Neuronal stem cell (in vitro differentiated cells): ENCODE measurements at regions not wholly inside any gene's neighbourhood (a gene's known extent, or its start where the extent isn't known, plus 50 kb on each side); places are given as distances from the start of the nearest gene placed in this dataset.
A peak's percentile ranks its signal among the peaks of the same experiment; 100 is the strongest.

Experiments
- DNase-seq: peaks from one replicate; pipeline ENCODE4 v3.0.0-alpha.2; 2013; ENCODE audit warnings: low spot score
- H2AFZ ChIP-seq: one replicate; pipeline ENCODE4 v1.6.1; 2013; ENCODE audit warnings: mild to moderate bottlenecking, low read length, inconsistent platforms
- H2AK5ac ChIP-seq: 2 replicates; pipeline ENCODE4 v1.6.1; 2013; ENCODE audit warnings: low read depth, mild to moderate bottlenecking, inconsistent platforms, low read length, moderate library complexity, mixed read lengths
- H2BK120ac ChIP-seq: 2 replicates; pipeline ENCODE4 v1.6.1; 2013; ENCODE audit warnings: low read depth, mild to moderate bottlenecking, inconsistent platforms, low read length, moderate library complexity, mixed read lengths
- H2BK12ac ChIP-seq: one replicate; pipeline ENCODE4 v1.6.1; 2013; ENCODE audit warnings: low read length, inconsistent platforms
- H2BK15ac ChIP-seq: 2 replicates; pipeline ENCODE4 v1.6.1; 2013; ENCODE audit warnings: mild to moderate bottlenecking, low read length, inconsistent platforms, mixed read lengths
- H2BK5ac ChIP-seq: one replicate; pipeline ENCODE4 v1.6.1; 2013; ENCODE audit warnings: inconsistent platforms, mild to moderate bottlenecking, low read length, moderate library complexity
- H3K14ac ChIP-seq: one replicate; pipeline ENCODE4 v1.6.1; 2013; ENCODE audit warnings: low read length, inconsistent platforms
- H3K18ac ChIP-seq: 2 replicates; pipeline ENCODE4 v1.6.1; 2013; ENCODE audit warnings: low read length, inconsistent platforms
- H3K23ac ChIP-seq: 2 replicates; pipeline ENCODE4 v1.6.1; 2013; ENCODE audit warnings: low read depth, mild to moderate bottlenecking, mixed read lengths, low read length, inconsistent platforms; ENCODE audit not compliant: poor library complexity
- H3K27ac ChIP-seq: replicated peaks from 3 replicates; pipeline ENCODE4 v1.5.1; 2013; ENCODE audit warnings: low read length, inconsistent platforms
- H3K27me3 ChIP-seq, 3 experiments: 2 replicates each; pipeline ENCODE4 v1.6.1; 2013; ENCODE audit warnings: low read length in 3 of 3, mild to moderate bottlenecking in 2 of 3, inconsistent platforms in 1 of 3, low read depth in 1 of 3, mixed read lengths in 1 of 3, moderate library complexity in 1 of 3; ENCODE audit not compliant: control insufficient read depth in 3 of 3, insufficient read depth in 3 of 3
- H3K36me3 ChIP-seq, 2 donors: replicated peaks in 1 of 2; 2 replicates each; pipeline ENCODE4 v1.6.1; 2013; ENCODE audit warnings: low read length in 2 of 2; ENCODE audit not compliant: control insufficient read depth in 2 of 2, insufficient read depth in 2 of 2
- H3K4ac ChIP-seq: 2 replicates; pipeline ENCODE4 v1.6.1; 2013; ENCODE audit warnings: inconsistent platforms, mild to moderate bottlenecking, low read length, moderate library complexity
- H3K4me1 ChIP-seq, 2 donors: 1 replicate in 1 of 2; 2 replicates in 1 of 2; pipeline ENCODE4 v1.6.1; 2013; ENCODE audit warnings: low read length in 2 of 2, low read depth in 1 of 2; ENCODE audit not compliant: control insufficient read depth in 2 of 2, insufficient read depth in 1 of 2
- H3K4me2 ChIP-seq: one replicate; pipeline ENCODE4 v1.6.1; 2013; ENCODE audit warnings: mild to moderate bottlenecking, low read length, inconsistent platforms; ENCODE audit not compliant: insufficient read depth, poor library complexity, severe bottlenecking
- H3K4me3 ChIP-seq, 2 donors: 2 replicates each; pipeline ENCODE4 v1.5.1; 2013; ENCODE audit warnings: low read length in 2 of 2, mild to moderate bottlenecking in 2 of 2, inconsistent platforms in 1 of 2, moderate library complexity in 1 of 2
- H3K79me1 ChIP-seq: one replicate; pipeline ENCODE4 v1.6.1; 2013; ENCODE audit warnings: low read depth, mild to moderate bottlenecking, inconsistent platforms, low read length, moderate library complexity
- H3K9ac ChIP-seq: one replicate; pipeline ENCODE4 v1.6.1; 2013; ENCODE audit warnings: mild to moderate bottlenecking, low read depth, low read length, inconsistent platforms; ENCODE audit not compliant: poor library complexity
- H3K9me3 ChIP-seq, 2 donors: replicated peaks in 1 of 2; 2 replicates each; pipeline versions ENCODE3 to v1.6.1; 2013; ENCODE audit warnings: low read length in 2 of 2, mild to moderate bottlenecking in 2 of 2, inconsistent platforms in 1 of 2, low read depth in 1 of 2, mixed read lengths in 1 of 2, moderate library complexity in 1 of 2; ENCODE audit not compliant: control insufficient read depth in 2 of 2, insufficient read depth in 1 of 2
- H4K8ac ChIP-seq: one replicate; pipeline ENCODE4 v1.6.1; 2013; ENCODE audit warnings: low read depth, mild to moderate bottlenecking, inconsistent platforms, low read length, moderate library complexity
- H4K91ac ChIP-seq: one replicate; pipeline ENCODE4 v1.6.1; 2013; ENCODE audit warnings: low read length, low read depth, mild to moderate bottlenecking, inconsistent platforms; ENCODE audit not compliant: poor library complexity
- WGBS, 2 donors: extraction: QIAGEN DNeasy Blood & Tissue Kit; methylation state at CpG; one replicate each; pipeline ENCODE4 v1.1.7; 2013; ENCODE audit warnings: missing lambda C conversion rate in 2 of 2, mixed read lengths in 1 of 2; ENCODE audit not compliant: insufficient read length in 2 of 2, insufficient replicate concordance in 1 of 2; ENCODE audit errors: extremely low coverage in 2 of 2; 5-methylcytosine and 5-hydroxymethylcytosine counted together

- H3K4me3 ChIP-seq: peak overlapping the region in 1 of 2 donors; percentile 66
- no peak overlapping the region for H3K9ac ChIP-seq
- no peak overlapping the region for H2AFZ ChIP-seq
- DNase-seq: no peak
- H4K91ac ChIP-seq: no peak overlapping the region
- H3K4ac ChIP-seq: no peak overlapping the region
- H4K8ac ChIP-seq: no peak overlapping the region
- no peak overlapping the region for H3K23ac ChIP-seq
- H3K4me2 ChIP-seq: no peak overlapping the region
- H3K4me1 ChIP-seq: peaks cover 9 to 19% of the 10 kb centered on the region in 2 donors
- peaks cover 0 to 3% of the 10 kb centered on the region in 2 donors for H3K9me3 ChIP-seq
- H3K27me3 ChIP-seq: no peaks in the 10 kb centered on the region
- peaks cover 2% of the 10 kb centered on the region for H3K79me1 ChIP-seq
- whole genome bisulfite sequencing, 2 donors: no CpG with 5 or more reads among the region's 2 CpGs
- H2BK120ac ChIP-seq: no peak overlapping the region
- no peak overlapping the region for H2BK5ac ChIP-seq
- no peak overlapping the region for H3K27ac ChIP-seq
- H3K36me3 ChIP-seq: peaks cover 2 to 6% of the 10 kb centered on the region in 2 donors
- H2BK12ac ChIP-seq: no peak overlapping the region
- H3K18ac ChIP-seq: no peak overlapping the region
- no peak overlapping the region for H2BK15ac ChIP-seq
- H3K14ac ChIP-seq: no peak overlapping the region
- H2AK5ac ChIP-seq: no peak overlapping the region
Measured at GRCh38 chr6:138569554-138569953, 70.3 kb upstream of the NHSL1 start.

GRCh38 chr6:138569970-138570724 is 70.9 kb upstream of the NHSL1 start:
- Histone ChIP-seq H4K8ac (no peak overlapping the region), H3K9me3 (no peaks in the 10 kb centered on the region), H3K4me1 (peaks cover 9 to 19% of the 10 kb centered on the region in 2 donors), H3K18ac (no peak overlapping the region), H3K23ac (no peak overlapping the region), H2BK15ac (no peak overlapping the region), H3K4ac (no peak overlapping the region), H3K36me3 (peaks cover 0 to 3% of the 10 kb centered on the region in 2 donors), H3K4me2 (peak overlapping the region; percentile 47), H2BK5ac (no peak overlapping the region), H3K9ac (no peak overlapping the region), H3K14ac (no peak overlapping the region), H2AFZ (peak overlapping the region; percentile 29), H2BK120ac (no peak overlapping the region), H3K4me3 (peak overlapping the region; percentile 66 to 75), H3K79me1 (peaks cover 2% of the 10 kb centered on the region), H3K27ac (peak overlapping the region; percentile 25), H2AK5ac (no peak overlapping the region), H2BK12ac (no peak overlapping the region), H4K91ac (no peak overlapping the region), H3K27me3 (no peaks in the 10 kb centered on the region)
- no CpG with 5 or more reads among the region's 7 CpGs for WGBS, 2 donors
- no peak for DNase-seq

- H3K18ac ChIP-seq: no peak overlapping the region
- no peaks in the 10 kb centered on the region for H3K9me3 ChIP-seq
- H2BK5ac ChIP-seq: no peak overlapping the region
- no peak overlapping the region for H4K8ac ChIP-seq
- H3K79me1 ChIP-seq: peaks cover 2% of the 10 kb centered on the region
- no peak overlapping the region for H3K9ac ChIP-seq
- peak overlapping the region; percentile 66 to 75 for H3K4me3 ChIP-seq
- H4K91ac ChIP-seq: no peak overlapping the region
- H3K27ac ChIP-seq: peak overlapping the region; percentile 25
- no peak overlapping the region for H2AK5ac ChIP-seq
- H2BK15ac ChIP-seq: no peak overlapping the region
- H2BK120ac ChIP-seq: no peak overlapping the region
- whole genome bisulfite sequencing, 2 donors: no CpG with 5 or more reads among the region's 4 CpGs
- H3K36me3 ChIP-seq: peaks cover 0 to 3% of the 10 kb centered on the region in 2 donors
- peak overlapping the region; percentile 47 for H3K4me2 ChIP-seq
- H3K27me3 ChIP-seq: no peaks in the 10 kb centered on the region
- peaks cover 9 to 19% of the 10 kb centered on the region in 2 donors for H3K4me1 ChIP-seq
- no peak overlapping the region for H3K23ac ChIP-seq
- peak; percentile 44 for DNase-seq
- H3K14ac ChIP-seq: no peak overlapping the region
- H3K4ac ChIP-seq: no peak overlapping the region
- H2AFZ ChIP-seq: peak overlapping the region; percentile 29
- H2BK12ac ChIP-seq: no peak overlapping the region
Measured at GRCh38 chr6:138570725-138571029, 71.4 kb upstream of the NHSL1 start.

- Histone ChIP-seq H4K91ac (no peak overlapping the region), H3K4me2 (peak overlapping the region; percentile 41), H2BK5ac (no peak overlapping the region), H3K79me1 (peaks cover 2% of the 10 kb centered on the region), H3K27ac (peak overlapping the region; percentile 10), H2BK120ac (no peak overlapping the region), H2BK12ac (no peak overlapping the region), H4K8ac (no peak overlapping the region), H3K9me3 (no peaks in the 10 kb centered on the region), H3K18ac (no peak overlapping the region), H3K4me3 (peak overlapping the region; percentile 66 to 74), H3K27me3 (no peaks in the 10 kb centered on the region), H2AK5ac (no peak overlapping the region), H3K23ac (no peak overlapping the region), H3K36me3 (peaks cover 0 to 3% of the 10 kb centered on the region in 2 donors), H2AFZ (peak overlapping the region; percentile 53), H3K4ac (no peak overlapping the region), H3K4me1 (peaks cover 9 to 19% of the 10 kb centered on the region in 2 donors), H2BK15ac (no peak overlapping the region), H3K14ac (no peak overlapping the region), H3K9ac (no peak overlapping the region)
- no CpG with 5 or more reads among the region's 7 CpGs for WGBS, 2 donors
- DNase-seq: no peak
Measured at GRCh38 chr6:138571181-138571580, 71.9 kb upstream of the NHSL1 start.
